Calu3 (cell line): ENCODE measurements at regions not wholly inside any gene's neighbourhood (a gene's known extent, or its start where the extent isn't known, plus 50 kb on each side); places are given as distances from the start of the nearest gene placed in this dataset.

Source experiments
- BruUV-seq: library from RNA; stranded (reverse); fragments of 400-500 nt; replicated peaks from 2 replicates; lab custom pipeline; 2021; lab: Mats Ljungman, UMichigan
- CTCF ChIA-PET: fragments of 300-600 bp; sonication (Branson Sonifier 250); formaldehyde crosslinking; loops from one replicate; lab custom pipeline; 2022; ENCODE audit warnings: antibody characterized with exemption; lab: Charles Lee
- DNase-seq: peaks from one replicate; pipeline ENCODE4 v3.0.0; 2022
- H3K27ac Mint-ChIP-seq: one replicate; pipeline ENCODE4 v1.8.0; 2022; ENCODE audit warnings: mixed read lengths; ENCODE audit not compliant: unreplicated experiment
- H3K27me3 Mint-ChIP-seq: one replicate; pipeline ENCODE4 v1.8.0; 2022; ENCODE audit warnings: mixed read lengths; ENCODE audit not compliant: unreplicated experiment
- H3K36me3 Mint-ChIP-seq: one replicate; pipeline ENCODE4 v1.8.0; 2022; ENCODE audit warnings: mild to moderate bottlenecking, moderate library complexity, mixed read lengths; ENCODE audit not compliant: insufficient read depth, unreplicated experiment
- H3K4me1 Mint-ChIP-seq: one replicate; pipeline ENCODE4 v1.8.0; 2022; ENCODE audit warnings: mild to moderate bottlenecking, low read depth, mixed read lengths; ENCODE audit not compliant: unreplicated experiment
- H3K4me3 Mint-ChIP-seq: one replicate; pipeline ENCODE4 v1.8.0; 2022; ENCODE audit warnings: mild to moderate bottlenecking, low read depth, moderate library complexity, mixed read lengths; ENCODE audit not compliant: unreplicated experiment
- H3K9me3 Mint-ChIP-seq: one replicate; pipeline ENCODE4 v1.8.0; 2022; ENCODE audit warnings: low read depth, mixed read lengths; ENCODE audit not compliant: unreplicated experiment
- CTCF ChIP-seq: fragments of 200-600 bp; IDR thresholded peaks from one replicate; pipeline ENCODE4 v1.8.0; 2022; ENCODE audit warnings: antibody characterized with exemption; ENCODE audit not compliant: unreplicated experiment
- intact Hi-C: fragments of 100-400 bp; cut with micrococcal nuclease; formaldehyde crosslinking; loops from one replicate; pipeline ENCODE4 v1.10.0; 2022; ENCODE audit not compliant: unreplicated experiment

GRCh38 chr21:31577271-31577670 is 82.2 kb upstream of the SOD1 start:
- CTCF ChIA-PET = no interaction called here
- no peak overlapping the region for H3K4me3 Mint-ChIP-seq
- no peaks in the 10 kb centered on the region for H3K4me1 Mint-ChIP-seq
- no peaks in the 10 kb centered on the region for H3K27me3 Mint-ChIP-seq
- DNase-seq = no peak
- no TSS peak for BruUV-seq
- no peaks in the 10 kb centered on the region for H3K9me3 Mint-ChIP-seq
- H3K27ac Mint-ChIP-seq = no peak overlapping the region
- intact Hi-C loops = no loop called here
- TF ChIP-seq CTCF = no peak
- no peaks in the 10 kb centered on the region for H3K36me3 Mint-ChIP-seq

GRCh38 chr21:31576428-31576827 is 83.1 kb upstream of the SOD1 start:
- no peaks in the 10 kb centered on the region for H3K36me3 Mint-ChIP-seq
- no peak overlapping the region for H3K27ac Mint-ChIP-seq
- BruUV-seq = no TSS peak
- no peaks in the 10 kb centered on the region for H3K9me3 Mint-ChIP-seq
- TF ChIP-seq CTCF = no peak
- CTCF ChIA-PET = no interaction called here
- no peaks in the 10 kb centered on the region for H3K27me3 Mint-ChIP-seq
- H3K4me1 Mint-ChIP-seq = no peaks in the 10 kb centered on the region
- intact Hi-C loops = no loop called here
- H3K4me3 Mint-ChIP-seq = no peak overlapping the region
- DNase-seq = no peak

GRCh38 chr21:31573217-31573616 is 86.3 kb upstream of the SOD1 start:
- Mint-ChIP-seq H3K36me3 (no peaks in the 10 kb centered on the region), H3K4me3 (no peak overlapping the region), H3K27ac (no peak overlapping the region), H3K27me3 (no peaks in the 10 kb centered on the region), H3K9me3 (no peaks in the 10 kb centered on the region), H3K4me1 (no peaks in the 10 kb centered on the region)
- intact Hi-C loops = no loop called here
- no peak for TF ChIP-seq CTCF
- DNase-seq = no peak
- CTCF ChIA-PET = no interaction called here
- BruUV-seq = no TSS peak

- DNase-seq = no peak
- no peak for TF ChIP-seq CTCF
These were observed 87.6 kb upstream of the SOD1 start for GRCh38 chr21:31571879-31572278.

More at GRCh38 chr21:31571879-31572278, 87.6 kb upstream of the SOD1 start:
- CTCF ChIA-PET = interaction anchor here (1.5 kb wide), 1 partner anchor 9 kb away, joined by 4 read pairs; no protein-coding TSS in a partner anchor
- Mint-ChIP-seq H3K4me1 (no peaks in the 10 kb centered on the region), H3K4me3 (no peak overlapping the region), H3K36me3 (no peaks in the 10 kb centered on the region), H3K9me3 (no peaks in the 10 kb centered on the region), H3K27me3 (no peaks in the 10 kb centered on the region), H3K27ac (no peak overlapping the region)
- intact Hi-C loops = no loop called here
- no TSS peak for BruUV-seq
